WTC11 (cell line): ENCODE measurements at regions not wholly inside any gene's neighbourhood (a gene's known extent, or its start where the extent isn't known, plus 50 kb on each side); places are given as distances from the start of the nearest gene placed in this dataset.

Source experiments
- ATAC-seq: fragments of 200-7000 bp; cut with Tn5 transposase; 2 replicates; pipeline ENCODE4 v1.10.0; 2021; ENCODE audit warnings: mild to moderate bottlenecking, moderate library complexity
- CTCF ChIA-PET: fragments of 300-600 bp; sonication (Branson Sonifier 250); formaldehyde crosslinking; loops from one replicate; lab custom pipeline; 2021; ENCODE audit warnings: antibody characterized with exemption; lab: Charles Lee
- POLR2A ChIA-PET: fragments of 350-600 bp; sonication (Branson Sonifier 250); formaldehyde crosslinking; loops from one replicate; lab custom pipeline; 2021; ENCODE audit warnings: antibody characterized with exemption; lab: Charles Lee
- DNase-seq: peaks from one replicate; pipeline ENCODE4 v3.0.0; 2021; ENCODE audit warnings: low spot score
- H3K27ac Mint-ChIP-seq: 2 replicates; pipeline ENCODE4 v1.8.0; 2021; ENCODE audit warnings: mixed read lengths
- H3K27me3 Mint-ChIP-seq: 2 replicates; pipeline ENCODE4 v1.8.0; 2021; ENCODE audit warnings: low read depth, mild to moderate bottlenecking, moderate library complexity, mixed read lengths
- H3K36me3 Mint-ChIP-seq: 2 replicates; pipeline ENCODE4 v1.8.0; 2021; ENCODE audit warnings: mixed read lengths
- H3K4me1 Mint-ChIP-seq: 2 replicates; pipeline ENCODE4 v1.8.0; 2022; ENCODE audit warnings: mixed read lengths
- H3K4me3 Mint-ChIP-seq: 2 replicates; pipeline ENCODE4 v1.8.0; 2021; ENCODE audit warnings: mild to moderate bottlenecking, moderate library complexity, mixed read lengths
- H3K9me3 Mint-ChIP-seq: 2 replicates; pipeline ENCODE4 v1.8.0; 2021; ENCODE audit warnings: mixed read lengths
- CREM ChIP-seq: sonication (generic); formaldehyde crosslinking; IDR thresholded peaks from 2 replicates; pipeline ENCODE4 v1.8.1; 2022; ENCODE audit warnings: mild to moderate bottlenecking, missing genetic modification reagents, moderate library complexity
- CTCF ChIP-seq: fragments of 200-600 bp; IDR thresholded peaks from 2 replicates; pipeline ENCODE4 v1.8.0; 2022; ENCODE audit warnings: antibody characterized with exemption
- E2F1 ChIP-seq: sonication (generic); formaldehyde crosslinking; IDR thresholded peaks from 2 replicates; pipeline ENCODE4 v1.8.0; 2022; ENCODE audit warnings: mild to moderate bottlenecking, missing genetic modification reagents
- ELF4 ChIP-seq: sonication (generic); formaldehyde crosslinking; IDR thresholded peaks from 2 replicates; pipeline ENCODE4 v1.8.1; 2022; ENCODE audit warnings: low read depth, mild to moderate bottlenecking, moderate library complexity, missing genetic modification reagents
- ETV6 ChIP-seq: sonication (generic); formaldehyde crosslinking; IDR thresholded peaks from 2 replicates; pipeline ENCODE4 v1.8.1; 2022; ENCODE audit warnings: mild to moderate bottlenecking, missing genetic modification reagents
- FOXP1 ChIP-seq: sonication (generic); formaldehyde crosslinking; IDR thresholded peaks from 2 replicates; pipeline ENCODE4 v1.8.0; 2022; ENCODE audit warnings: missing genetic modification reagents, mild to moderate bottlenecking, moderate library complexity, borderline replicate concordance
- GTF2I ChIP-seq: fragments of 250-450 bp; sonication (Bioruptor Pico); conservative IDR thresholded peaks from 2 replicates; pipeline ENCODE4 v1.4.0; 2021; ENCODE audit warnings: mild to moderate bottlenecking
- HMGA2 ChIP-seq: fragments of 250-450 bp; sonication (Bioruptor Pico); IDR thresholded peaks from 2 replicates; pipeline ENCODE4 v1.4.0; 2021; ENCODE audit warnings: mild to moderate bottlenecking, moderate library complexity
- JAZF1 ChIP-seq: fragments of 250-450 bp; sonication (Bioruptor Pico); IDR thresholded peaks from 2 replicates; pipeline ENCODE4 v1.9.0; 2021; ENCODE audit warnings: moderate library complexity, mild to moderate bottlenecking, inconsistent platforms
- NFATC4 ChIP-seq: fragments of 250-450 bp; sonication (Bioruptor Pico); IDR thresholded peaks from 2 replicates; pipeline ENCODE4 v1.9.0; 2021; ENCODE audit warnings: mild to moderate bottlenecking
- NR1H2 ChIP-seq: sonication (generic); formaldehyde crosslinking; IDR thresholded peaks from 2 replicates; pipeline ENCODE4 v1.9.0; 2021; ENCODE audit warnings: mild to moderate bottlenecking, moderate library complexity, missing genetic modification reagents
- NR3C1 ChIP-seq: sonication (generic); formaldehyde crosslinking; conservative IDR thresholded peaks from 2 replicates; pipeline ENCODE4 v1.8.1; 2023; ENCODE audit warnings: low read depth, mild to moderate bottlenecking, missing genetic modification reagents
- RELA ChIP-seq: sonication (generic); formaldehyde crosslinking; IDR thresholded peaks from 2 replicates; pipeline ENCODE4 v1.8.1; 2022; ENCODE audit warnings: missing genetic modification reagents, mild to moderate bottlenecking, borderline replicate concordance
- ZBTB43 ChIP-seq: sonication (generic); formaldehyde crosslinking; IDR thresholded peaks from 2 replicates; pipeline ENCODE4 v1.8.1; 2023; ENCODE audit warnings: mild to moderate bottlenecking, missing genetic modification reagents
- ZNF121 ChIP-seq: sonication (generic); formaldehyde crosslinking; IDR thresholded peaks from 2 replicates; pipeline ENCODE4 v1.8.0; 2023; ENCODE audit warnings: missing genetic modification reagents
- ZNF281 ChIP-seq: sonication (generic); formaldehyde crosslinking; IDR thresholded peaks from 2 replicates; pipeline ENCODE4 v1.8.0; 2023; ENCODE audit warnings: mild to moderate bottlenecking, missing genetic modification reagents
- ZNF317 ChIP-seq: sonication (generic); formaldehyde crosslinking; IDR thresholded peaks from 2 replicates; pipeline ENCODE4 v1.8.1; 2023; ENCODE audit warnings: low read depth, mild to moderate bottlenecking, moderate library complexity, missing genetic modification reagents, borderline replicate concordance
- ZNF423 ChIP-seq: fragments of 250-450 bp; sonication (Bioruptor Pico); IDR thresholded peaks from 2 replicates; pipeline ENCODE4 v2.1.2; 2022; ENCODE audit warnings: mild to moderate bottlenecking, moderate library complexity
- ZNF512 ChIP-seq: sonication (generic); formaldehyde crosslinking; IDR thresholded peaks from 2 replicates; pipeline ENCODE4 v1.8.1; 2022; ENCODE audit warnings: missing genetic modification reagents, borderline replicate concordance

GRCh38 chr7:84783141-84783778 is 403.6 kb downstream of the SEMA3D start (continued):
- TF ChIP-seq ZNF512 (CRISPR knock-in tag): no peak
- TF ChIP-seq JAZF1 (CRISPR knock-in tag): no peak
- no peak for TF ChIP-seq ZBTB43
- no peak for TF ChIP-seq NR1H2 (CRISPR knock-in tag)
- TF ChIP-seq E2F1 (CRISPR knock-in tag): no peak

GRCh38 chr7:84781838-84782237 is 405.0 kb downstream of the SEMA3D start:
- peaks cover 9% of the 10 kb centered on the region for H3K36me3 Mint-ChIP-seq
- CTCF ChIA-PET: no interaction called here

GRCh38 chr7:84780158-84781124 is 406.4 kb downstream of the SEMA3D start:
- ATAC-seq (no peak), DNase-seq (no peak)
- peaks cover 9% of the 10 kb centered on the region for H3K36me3 Mint-ChIP-seq
- no peak overlapping the region for H3K27ac Mint-ChIP-seq
- H3K4me3 Mint-ChIP-seq: no peak overlapping the region
- peaks cover 8% of the 10 kb centered on the region for H3K4me1 Mint-ChIP-seq
- CTCF ChIA-PET: no interaction called here
- H3K9me3 Mint-ChIP-seq: peaks cover 23% of the 10 kb centered on the region
- no peaks in the 10 kb centered on the region for H3K27me3 Mint-ChIP-seq
- POLR2A ChIA-PET: no interaction called here
- no peak for TF ChIP-seq ZBTB43
- no peak for TF ChIP-seq ZNF121
- no peak for TF ChIP-seq ELF4
- no peak for TF ChIP-seq RELA (CRISPR knock-in tag)
- TF ChIP-seq ZNF317: no peak
- no peak for TF ChIP-seq CREM (CRISPR knock-in tag)
- TF ChIP-seq ZNF281: no peak
- TF ChIP-seq NFATC4 (CRISPR knock-in tag): no peak
- TF ChIP-seq HMGA2 (CRISPR knock-in tag): no peak
- no peak for TF ChIP-seq GTF2I (CRISPR knock-in tag)
- TF ChIP-seq FOXP1 (CRISPR knock-in tag): no peak

More at GRCh38 chr7:84781838-84782237, 405.0 kb downstream of the SEMA3D start:
- DNase-seq: no peak
- Mint-ChIP-seq H3K4me3 (no peak overlapping the region), H3K27me3 (no peaks in the 10 kb centered on the region), H3K4me1 (peaks cover 8% of the 10 kb centered on the region), H3K27ac (no peak overlapping the region), H3K9me3 (peaks cover 18% of the 10 kb centered on the region)
- POLR2A ChIA-PET: no interaction called here
- no peak for ATAC-seq
- TF ChIP-seq NR3C1 (CRISPR knock-in tag) (no peak), ETV6 (no peak), CTCF (no peak), ZNF423 (CRISPR knock-in tag) (no peak)
